SK-N-DZ (cell line): ENCODE measurements at regions not wholly inside any gene's neighbourhood (a gene's known extent, or its start where the extent isn't known, plus 50 kb on each side); places are given as distances from the start of the nearest gene placed in this dataset.
A peak's percentile ranks its signal among the peaks of the same experiment; 100 is the strongest.

ENCODE experiments used
- DNase-seq: peaks from one replicate; pipeline ENCODE4 v3.0.0-alpha.2; 2015; ENCODE audit warnings: low spot score

GRCh38 chrX:68947882-68948605 is 119.2 kb downstream of the EFNB1 start:
- DNase-seq: no peak

DNA sequence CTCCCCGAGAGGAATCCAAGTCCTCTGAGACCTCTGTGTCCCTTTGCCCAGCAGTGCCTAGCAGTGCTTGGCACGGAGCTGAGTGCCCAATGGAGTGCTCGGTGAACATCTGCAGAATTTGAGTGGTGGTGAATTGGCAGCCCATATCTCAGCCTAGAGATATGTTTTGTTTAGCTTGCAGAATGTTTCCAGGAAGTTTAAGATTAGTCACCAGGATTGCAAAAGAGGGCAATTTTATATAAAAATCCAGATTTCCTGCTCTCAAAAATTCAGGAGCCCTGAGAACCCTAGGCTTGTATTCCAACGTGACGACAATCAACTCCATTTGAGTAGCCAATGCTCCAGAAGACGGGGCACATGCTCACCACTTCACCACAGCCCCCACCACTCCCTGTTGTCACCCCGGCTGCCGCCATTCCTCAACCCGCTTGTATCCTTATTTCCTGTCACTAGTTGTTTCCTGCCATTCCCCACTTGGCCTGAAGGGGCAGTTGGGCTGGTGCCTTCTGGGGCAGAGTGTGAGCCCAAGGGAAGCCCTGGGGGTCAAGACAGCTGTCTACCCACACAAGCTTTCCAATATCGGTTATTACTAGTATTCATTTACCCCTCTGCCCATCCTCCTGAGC is 116.9 kb downstream of the EFNB1 start:
- DNase-seq: peak; percentile 7

DNA sequence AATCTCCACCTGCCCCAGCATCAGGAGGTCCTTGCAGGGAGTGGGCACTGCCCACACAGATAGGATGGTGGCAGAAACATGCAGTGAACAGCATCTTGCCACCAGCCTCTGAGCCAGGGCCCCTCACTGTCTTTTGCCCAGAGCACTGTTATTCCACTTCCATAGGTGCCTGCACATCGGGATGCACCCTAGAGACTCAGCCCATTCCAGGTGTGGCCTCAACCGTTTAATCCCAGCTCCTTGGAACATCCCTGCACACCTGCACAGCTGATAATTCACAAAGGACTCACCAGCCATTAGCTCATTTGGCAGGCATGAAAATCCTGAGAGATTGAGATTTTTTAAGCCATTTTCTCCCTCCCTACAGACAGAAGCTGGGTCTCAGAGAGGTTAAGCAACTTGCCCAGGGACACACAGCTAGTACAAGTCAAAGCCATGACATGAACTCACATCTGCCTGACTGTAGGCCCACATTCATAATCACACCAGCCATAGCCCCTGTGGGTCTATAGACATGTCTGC is 116.3 kb downstream of the EFNB1 start:
- DNase-seq: no peak

DNA sequence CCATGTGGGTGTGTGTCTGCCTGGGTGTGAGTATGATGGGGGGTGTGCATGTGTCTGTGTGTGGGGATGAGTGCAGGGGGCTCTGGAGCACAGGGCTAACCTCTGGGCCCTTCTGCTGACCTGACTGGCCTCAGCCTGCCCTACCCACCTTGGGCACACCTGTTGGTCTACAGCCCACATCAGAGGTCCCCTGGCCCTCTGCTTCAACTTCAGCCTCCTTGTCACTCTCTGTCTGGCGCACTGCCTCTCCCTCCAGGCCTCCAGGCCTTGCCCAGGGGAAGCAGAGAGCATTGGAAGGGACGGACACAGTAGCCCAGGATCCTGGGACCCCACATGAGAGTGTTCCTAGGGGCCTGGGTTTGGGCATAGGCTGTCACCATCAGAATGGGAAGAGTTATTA is 115.4 kb downstream of the EFNB1 start:
- no peak for DNase-seq

DNA sequence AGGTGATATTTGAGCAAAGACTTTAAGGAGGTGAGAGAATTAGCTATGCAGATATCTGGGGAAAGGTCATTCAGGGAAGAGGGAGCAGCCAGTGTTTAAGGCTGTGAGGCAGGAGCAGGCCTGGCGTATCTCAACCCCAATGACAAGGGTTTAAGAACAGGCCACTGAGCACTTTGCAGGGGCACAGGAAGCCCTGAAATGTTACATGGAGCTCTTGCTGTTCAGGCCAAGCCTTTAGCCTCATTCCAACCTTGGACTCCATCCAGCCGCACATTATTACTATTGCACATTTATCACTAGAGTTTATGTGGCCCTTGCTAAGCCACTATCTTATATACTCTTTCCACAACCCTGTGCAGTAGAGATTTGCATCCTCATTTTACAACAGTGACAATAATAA is 114.0 kb downstream of the EFNB1 start:
- no peak for DNase-seq

GRCh38 chrX:68942104-68942503 is 113.3 kb downstream of the EFNB1 start:
- no peak for DNase-seq

GRCh38 chrX:68941385-68941952 is 112.6 kb downstream of the EFNB1 start:
- DNase-seq: no peak

DNA sequence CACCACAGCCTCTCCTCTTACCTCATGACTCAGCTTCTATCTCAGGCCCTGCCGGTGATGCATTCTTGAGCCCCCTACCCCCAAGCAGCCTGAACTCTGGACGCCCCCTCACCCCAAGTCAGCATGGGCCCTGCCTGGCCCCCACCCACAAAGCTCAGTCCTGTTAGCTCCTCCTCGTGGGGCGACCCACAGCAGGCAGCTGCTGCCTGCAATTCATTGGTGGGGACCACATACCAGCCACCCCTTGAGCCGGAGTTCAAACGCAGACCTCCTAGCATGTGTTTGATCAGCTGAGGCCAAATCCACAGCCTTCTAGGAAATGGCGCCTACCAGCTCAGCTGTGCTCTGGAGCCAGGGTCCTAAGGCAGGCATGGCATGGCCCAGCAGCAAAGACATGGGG is 111.8 kb downstream of the EFNB1 start:
- no peak for DNase-seq

GRCh38 chrX:68939868-68940267 is 111.0 kb downstream of the EFNB1 start:
- DNase-seq: no peak

DNA sequence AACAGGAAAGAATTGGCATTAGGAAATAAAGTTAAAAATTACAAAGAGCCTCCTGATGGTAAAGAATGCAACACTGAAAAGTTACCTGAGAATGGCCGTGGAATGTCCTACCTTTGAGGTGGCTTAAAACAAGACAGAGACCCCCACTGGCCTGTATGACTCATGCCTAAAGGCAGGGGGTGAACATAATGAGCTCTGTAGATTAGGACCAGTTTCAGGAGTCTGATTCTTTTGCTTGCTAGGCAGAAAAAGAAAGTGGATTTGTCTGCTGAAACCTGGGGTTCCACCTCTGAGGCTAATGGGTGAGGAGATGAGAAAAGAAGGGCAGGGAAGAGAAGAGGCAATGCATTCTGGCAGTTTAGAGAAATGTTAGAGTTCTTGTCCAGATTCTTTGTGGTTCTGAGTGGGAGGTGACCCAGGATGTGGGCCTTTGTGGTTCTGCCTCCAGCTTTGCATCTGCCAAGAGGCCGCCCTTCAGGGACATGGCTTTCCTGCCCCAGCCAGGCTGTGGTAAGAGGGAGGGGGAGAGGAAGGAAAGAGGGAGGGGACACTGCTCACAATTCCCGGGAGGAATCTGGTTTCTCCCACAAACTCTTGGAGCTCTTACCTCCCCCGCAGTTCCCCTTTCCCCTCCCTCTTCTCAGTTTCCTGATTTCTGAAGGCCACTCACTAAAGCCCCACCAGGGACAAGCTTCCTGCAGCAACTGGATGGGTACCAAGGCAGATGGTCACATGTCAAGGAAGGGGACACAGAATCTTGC is 109.6 kb downstream of the EFNB1 start:
- no peak for DNase-seq

DNA sequence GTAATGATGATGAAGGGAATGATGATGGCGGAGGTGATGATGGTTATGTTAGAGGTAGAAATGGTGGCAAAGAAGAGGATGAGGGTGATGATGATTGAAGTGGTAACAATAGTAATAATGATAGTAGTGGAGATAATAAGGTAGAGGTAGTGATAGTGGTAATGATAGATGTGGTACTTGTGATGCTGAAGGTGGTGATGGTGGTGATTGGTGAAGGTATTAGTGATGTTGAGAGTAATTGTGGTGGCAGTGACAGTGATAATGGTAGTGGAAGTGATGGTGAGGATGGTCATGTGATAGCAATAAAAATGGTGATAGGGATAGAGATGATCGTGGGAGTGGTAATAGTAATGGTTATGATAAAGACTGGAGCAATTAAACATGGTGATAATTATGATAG is 108.8 kb downstream of the EFNB1 start:
- DNase-seq: no peak

DNA sequence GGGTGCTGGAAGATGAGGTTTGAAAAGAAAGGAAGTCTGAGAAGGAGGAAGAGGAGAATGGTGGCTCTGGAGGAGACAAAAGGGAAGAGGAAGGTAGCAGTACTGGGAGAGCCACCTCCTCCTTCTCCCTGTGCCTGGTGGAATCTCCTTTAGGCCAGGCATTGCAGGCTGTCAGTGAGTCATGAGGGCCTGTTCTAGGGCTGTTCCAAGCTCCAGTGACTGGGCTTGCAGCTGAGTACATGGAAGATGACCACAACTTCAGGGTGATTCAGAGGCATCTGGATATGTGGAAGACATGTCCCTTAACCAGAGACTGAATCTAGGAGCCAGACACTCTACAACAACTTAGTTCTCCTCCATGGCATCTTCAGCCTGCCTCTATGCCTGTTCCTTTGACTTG is 107.8 kb downstream of the EFNB1 start:
- no peak for DNase-seq

GRCh38 chrX:68936126-68936525 is 107.3 kb downstream of the EFNB1 start:
- no peak for DNase-seq

DNA sequence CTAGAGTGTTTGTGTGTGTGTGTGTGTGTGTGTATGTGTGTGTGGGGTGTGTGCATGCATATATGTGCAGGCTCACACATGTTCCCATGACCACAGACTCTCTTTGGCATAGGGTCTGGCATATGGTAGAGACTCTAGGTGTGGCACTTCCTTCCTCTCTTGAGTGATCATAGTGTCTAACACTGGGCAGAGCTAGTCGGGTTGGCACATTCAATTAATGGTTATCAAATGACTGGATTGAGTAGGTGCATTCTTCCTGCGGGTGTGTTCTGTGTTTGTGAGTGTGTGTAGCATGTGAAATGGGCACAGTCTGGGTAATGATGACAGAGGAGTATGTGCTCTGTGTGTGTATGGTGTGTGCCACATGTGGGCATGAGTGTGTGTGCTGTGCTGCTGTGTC is 106.5 kb downstream of the EFNB1 start:
- no peak for DNase-seq

GRCh38 chrX:68934922-68935321 is 106.1 kb downstream of the EFNB1 start:
- no peak for DNase-seq

DNA sequence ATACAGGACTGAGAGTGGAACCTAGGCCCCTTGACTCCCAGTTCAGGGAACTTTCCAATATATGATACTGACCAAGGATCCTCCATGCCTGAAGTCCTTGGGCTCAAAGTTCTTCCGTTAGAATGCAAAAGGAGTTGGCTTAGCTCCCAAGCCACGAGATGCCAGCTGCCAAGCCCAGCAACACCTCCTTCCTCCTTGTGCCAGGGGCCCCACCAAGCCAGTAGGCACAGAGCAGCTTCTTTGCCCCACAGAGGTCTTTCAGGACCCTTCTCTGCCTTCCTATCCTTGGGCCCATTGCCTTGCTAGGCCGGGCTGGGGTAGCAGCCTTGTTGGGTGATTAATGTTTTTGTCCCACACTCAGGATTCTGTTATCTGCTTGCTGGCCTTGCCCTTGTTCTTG is 105.6 kb downstream of the EFNB1 start:
- no peak for DNase-seq

DNA sequence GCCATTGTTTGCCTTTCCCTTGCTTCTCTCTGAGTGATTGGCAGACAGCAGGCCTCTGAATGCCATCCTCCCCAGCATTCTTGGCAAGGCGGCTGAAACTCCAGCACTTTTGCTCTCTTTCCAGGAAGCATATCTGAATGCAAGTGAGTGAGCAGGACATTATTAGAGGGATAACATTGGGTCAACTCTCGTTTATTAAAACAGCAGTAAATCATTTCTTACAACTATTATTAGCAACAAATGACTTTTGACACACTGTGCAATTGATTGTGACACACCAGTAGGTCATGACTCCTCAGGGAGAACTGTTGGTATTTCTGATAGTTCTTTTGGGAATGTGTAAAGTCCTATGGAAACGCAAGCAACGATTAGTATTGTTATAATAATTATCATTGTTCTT is 103.8 kb downstream of the EFNB1 start:
- no peak for DNase-seq

DNA sequence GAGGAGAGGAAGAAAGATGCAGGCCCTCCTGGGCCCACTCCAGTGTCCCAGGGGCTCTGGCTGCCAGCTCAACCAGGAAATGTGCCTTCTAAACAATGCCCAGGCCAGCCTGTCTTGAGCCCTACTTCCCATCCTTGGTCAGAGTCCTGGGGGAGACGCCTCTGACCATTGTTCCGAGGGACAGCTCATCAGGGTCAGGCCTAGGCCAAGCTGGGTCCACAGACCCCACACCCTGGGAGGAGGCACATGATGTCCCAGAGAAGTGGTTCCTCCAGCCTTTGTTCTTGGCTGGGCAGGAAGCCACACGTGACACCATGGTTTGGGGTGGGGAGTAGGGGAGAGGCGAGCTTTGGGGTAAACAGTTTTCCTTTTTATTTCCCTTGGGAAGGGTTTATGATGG is 102.5 kb downstream of the EFNB1 start:
- no peak for DNase-seq

DNA sequence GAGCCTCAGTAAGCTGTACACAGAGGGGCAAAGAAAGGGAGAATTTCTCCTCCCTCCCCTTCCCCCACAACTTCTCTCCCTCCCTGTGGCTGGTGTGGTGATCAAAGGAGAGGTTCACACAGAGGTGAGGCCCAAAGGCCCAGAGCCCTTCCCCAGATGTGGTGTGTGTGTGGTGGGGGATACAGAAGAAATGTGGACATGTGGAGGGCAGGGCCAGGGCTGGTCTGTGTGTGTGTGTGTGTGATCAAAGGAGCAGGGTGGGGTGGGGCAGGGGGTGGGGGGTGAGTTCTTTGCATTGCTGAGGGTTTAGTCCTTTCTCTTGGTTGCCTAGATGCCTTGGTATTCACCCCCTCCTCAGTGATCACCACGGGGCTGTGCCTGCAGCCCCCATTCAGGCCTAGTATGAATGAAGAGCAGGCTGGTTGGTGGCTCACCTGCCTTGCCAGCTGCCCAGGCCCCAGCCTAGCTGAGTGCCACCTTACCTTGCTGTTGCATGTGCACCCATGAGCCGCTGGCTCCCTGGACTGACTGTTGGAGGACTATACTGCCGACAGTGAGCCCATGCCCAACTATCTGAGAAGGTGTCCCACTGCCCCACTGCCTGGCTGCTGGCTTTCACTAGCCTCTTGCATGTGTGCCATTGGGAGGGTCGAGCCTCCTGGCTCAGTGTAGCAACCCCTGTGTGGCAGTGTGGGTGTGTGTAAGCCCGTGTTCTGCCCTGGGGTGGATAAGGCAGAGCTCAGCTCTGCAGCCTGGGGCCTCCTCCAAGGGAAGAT is 101.9 kb downstream of the EFNB1 start:
- no peak for DNase-seq

GRCh38 chrX:68929332-68930150 is 100.7 kb downstream of the EFNB1 start:
- no peak for DNase-seq

DNA sequence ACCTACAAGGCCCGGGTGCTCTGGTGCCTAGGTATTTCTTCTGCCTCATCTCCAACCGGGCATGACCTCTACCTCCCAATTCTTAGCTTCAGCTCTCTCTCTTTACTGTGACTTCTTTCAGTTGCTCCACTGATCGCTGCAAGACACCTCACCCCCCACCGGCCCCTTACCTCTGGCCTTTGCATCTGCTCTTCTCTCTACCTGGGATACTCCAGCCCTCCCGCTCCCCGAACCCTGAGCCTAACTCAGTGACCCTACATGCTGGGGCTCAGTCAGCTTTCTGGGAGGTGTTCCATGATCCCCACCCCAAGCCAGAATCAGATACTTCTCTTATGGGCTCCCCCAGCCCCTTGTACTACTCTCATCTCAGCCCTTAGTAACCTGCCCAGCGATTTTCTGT is 99.6 kb downstream of the EFNB1 start:
- no peak for DNase-seq
